Gastroesophageal sphincter (tissue), 2 donors: ENCODE measurements at regions not wholly inside any gene's neighbourhood (a gene's known extent, or its start where the extent isn't known, plus 50 kb on each side); places are given as distances from the start of the nearest gene placed in this dataset.

Source experiments
- POLR2A ChIP-seq, 2 donors: fragments of 450-650 bp; IDR thresholded peaks; one replicate each; pipeline ENCODE4 v1.6.1; 2017; ENCODE audit warnings: antibody characterized with exemption in 2 of 2, mild to moderate bottlenecking in 2 of 2, moderate library complexity in 1 of 2
- POLR2AphosphoS5 ChIP-seq: sonication (generic); formaldehyde crosslinking; IDR thresholded peaks from one replicate; pipeline ENCODE4 v1.6.1; 2017; ENCODE audit warnings: antibody characterized with exemption

DNA sequence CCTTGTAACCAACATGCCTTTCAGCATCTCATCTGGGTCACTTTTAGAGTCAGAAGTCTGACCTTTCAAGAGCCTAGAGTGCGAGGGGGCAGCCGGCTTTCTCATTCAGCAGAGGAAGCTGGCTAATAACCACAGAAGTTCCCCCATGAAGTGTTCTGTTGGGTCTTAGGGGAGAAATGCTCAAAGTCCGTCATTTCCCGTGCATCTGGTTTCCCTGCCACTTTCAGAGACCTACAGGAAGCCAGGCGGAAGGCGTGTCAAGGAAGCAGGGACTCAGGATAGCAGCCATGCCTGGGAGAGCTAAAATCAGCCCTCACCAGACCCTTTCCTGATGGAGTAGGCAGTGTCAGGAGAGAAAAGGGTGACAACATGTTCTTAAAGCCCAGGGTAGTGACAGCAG lies 301.8 kb upstream of the ID2 start:
- TF ChIP-seq POLR2A (IDR thresholded peaks at IDR 0.05) (no peak), POLR2AphosphoS5 (no peak)
